A673 (cell line): ENCODE measurements at regions not wholly inside any gene's neighbourhood (a gene's known extent, or its start where the extent isn't known, plus 50 kb on each side); places are given as distances from the start of the nearest gene placed in this dataset.

ENCODE experiments used
- EZH2 ChIP-seq: fragments of 200-600 bp; sonication (generic); IDR thresholded peaks from 2 replicates; pipeline ENCODE4 v1.6.1; 2017; ENCODE audit warnings: borderline replicate concordance, low read depth, mild to moderate bottlenecking, mixed read lengths, antibody characterized with exemption, low read length; ENCODE audit not compliant: poor library complexity, severe bottlenecking
- TF ChIP-seq, protein P1 (sequence below): fragments of 300-800, 200-600 bp; sonication (generic); conservative IDR thresholded peaks from 2 replicates; pipeline ENCODE4 v1.5.1; 2017; ENCODE audit warnings: low read depth, mild to moderate bottlenecking, antibody characterized with exemption, low read length, moderate library complexity, mixed read lengths

DNA sequence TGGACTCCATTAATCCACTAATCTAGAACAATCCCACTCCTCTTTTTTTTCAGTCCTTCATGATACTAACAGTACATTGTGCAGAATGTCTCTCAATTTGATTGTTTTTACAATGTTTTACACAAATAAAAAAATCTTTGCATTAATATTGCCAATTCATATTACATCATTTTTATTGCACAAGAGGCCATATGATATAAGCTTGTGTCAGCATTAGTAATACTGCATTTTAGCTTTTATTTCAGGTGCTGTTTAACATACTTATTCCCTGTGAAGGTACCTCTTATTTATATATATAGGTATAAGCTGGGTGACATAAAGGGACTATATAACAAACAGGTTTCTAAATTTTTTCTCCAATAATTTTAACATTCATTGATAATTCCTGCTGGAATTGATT is 737.4 kb downstream of the DNAH5 start:
- TF ChIP-seq, protein P1, sequence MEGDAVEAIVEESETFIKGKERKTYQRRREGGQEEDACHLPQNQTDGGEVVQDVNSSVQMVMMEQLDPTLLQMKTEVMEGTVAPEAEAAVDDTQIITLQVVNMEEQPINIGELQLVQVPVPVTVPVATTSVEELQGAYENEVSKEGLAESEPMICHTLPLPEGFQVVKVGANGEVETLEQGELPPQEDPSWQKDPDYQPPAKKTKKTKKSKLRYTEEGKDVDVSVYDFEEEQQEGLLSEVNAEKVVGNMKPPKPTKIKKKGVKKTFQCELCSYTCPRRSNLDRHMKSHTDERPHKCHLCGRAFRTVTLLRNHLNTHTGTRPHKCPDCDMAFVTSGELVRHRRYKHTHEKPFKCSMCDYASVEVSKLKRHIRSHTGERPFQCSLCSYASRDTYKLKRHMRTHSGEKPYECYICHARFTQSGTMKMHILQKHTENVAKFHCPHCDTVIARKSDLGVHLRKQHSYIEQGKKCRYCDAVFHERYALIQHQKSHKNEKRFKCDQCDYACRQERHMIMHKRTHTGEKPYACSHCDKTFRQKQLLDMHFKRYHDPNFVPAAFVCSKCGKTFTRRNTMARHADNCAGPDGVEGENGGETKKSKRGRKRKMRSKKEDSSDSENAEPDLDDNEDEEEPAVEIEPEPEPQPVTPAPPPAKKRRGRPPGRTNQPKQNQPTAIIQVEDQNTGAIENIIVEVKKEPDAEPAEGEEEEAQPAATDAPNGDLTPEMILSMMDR: no peak
- TF ChIP-seq EZH2: no peak
